HFFc6 (cell line): ENCODE measurements at regions not wholly inside any gene's neighbourhood (a gene's known extent, or its start where the extent isn't known, plus 50 kb on each side); places are given as distances from the start of the nearest gene placed in this dataset.

Source experiments
- DNase-seq: peaks from one replicate; pipeline ENCODE4 v3.0.0-alpha.2; 2018
- H3K27ac Mint-ChIP-seq: 2 replicates; pipeline ENCODE4 v1.8.0; 2020; ENCODE audit warnings: mild to moderate bottlenecking, mixed read lengths
- H3K27me3 Mint-ChIP-seq: 2 replicates; pipeline ENCODE4 v1.8.0; 2021; ENCODE audit warnings: mild to moderate bottlenecking, moderate library complexity, mixed read lengths; ENCODE audit not compliant: insufficient read depth
- H3K36me3 Mint-ChIP-seq: 2 replicates; pipeline ENCODE4 v1.8.0; 2021; ENCODE audit warnings: low read depth, mixed read lengths
- H3K4me1 Mint-ChIP-seq: 2 replicates; pipeline ENCODE4 v1.8.0; 2020; ENCODE audit warnings: low read depth, mixed read lengths
- H3K4me3 Mint-ChIP-seq: 2 replicates; pipeline ENCODE4 v1.8.0; 2020; ENCODE audit warnings: mild to moderate bottlenecking, moderate library complexity, mixed read lengths
- H3K9me3 Mint-ChIP-seq: 2 replicates; pipeline ENCODE4 v1.8.0; 2020; ENCODE audit warnings: mild to moderate bottlenecking, mixed read lengths
- CTCF ChIP-seq: fragments of 200-600 bp; sonication (generic); IDR thresholded peaks from 2 replicates; pipeline ENCODE4 v1.5.0; 2021; ENCODE audit warnings: antibody characterized with exemption, mild to moderate bottlenecking

GRCh38 chr4:120447774-120448173, 381.1 kb upstream of the MAD2L1 start:
- H3K4me1 Mint-ChIP-seq = no peaks in the 10 kb centered on the region
- no peak overlapping the region for H3K27ac Mint-ChIP-seq
- no peaks in the 10 kb centered on the region for H3K27me3 Mint-ChIP-seq
- no peak for TF ChIP-seq CTCF
- H3K4me3 Mint-ChIP-seq = no peak overlapping the region
- H3K9me3 Mint-ChIP-seq = peaks cover 24% of the 10 kb centered on the region
- DNase-seq = no peak
- H3K36me3 Mint-ChIP-seq = no peaks in the 10 kb centered on the region

- Mint-ChIP-seq H3K36me3 (no peaks in the 10 kb centered on the region), H3K4me3 (no peak overlapping the region), H3K9me3 (peaks cover 33% of the 10 kb centered on the region)
Measured at GRCh38 chr4:120446051-120446567, 379.5 kb upstream of the MAD2L1 start.

GRCh38 chr4:120445186-120445585, 378.5 kb upstream of the MAD2L1 start:
- no peak overlapping the region for H3K4me3 Mint-ChIP-seq

More at GRCh38 chr4:120446051-120446567, 379.5 kb upstream of the MAD2L1 start:
- no peaks in the 10 kb centered on the region for H3K27me3 Mint-ChIP-seq
- DNase-seq = no peak
- H3K4me1 Mint-ChIP-seq = no peaks in the 10 kb centered on the region
- H3K27ac Mint-ChIP-seq = no peak overlapping the region
- no peak for TF ChIP-seq CTCF

GRCh38 chr4:120443116-120443515, 376.5 kb upstream of the MAD2L1 start:
- Mint-ChIP-seq H3K36me3 (no peaks in the 10 kb centered on the region), H3K4me3 (no peak overlapping the region), H3K27ac (no peak overlapping the region), H3K4me1 (no peaks in the 10 kb centered on the region), H3K27me3 (no peaks in the 10 kb centered on the region), H3K9me3 (peaks cover 19% of the 10 kb centered on the region)
- no peak for TF ChIP-seq CTCF
- no peak for DNase-seq

More at GRCh38 chr4:120445186-120445585, 378.5 kb upstream of the MAD2L1 start:
- no peaks in the 10 kb centered on the region for H3K4me1 Mint-ChIP-seq
- H3K36me3 Mint-ChIP-seq = no peaks in the 10 kb centered on the region
- no peak for DNase-seq
- H3K9me3 Mint-ChIP-seq = peaks cover 28% of the 10 kb centered on the region
- H3K27me3 Mint-ChIP-seq = no peaks in the 10 kb centered on the region
- H3K27ac Mint-ChIP-seq = no peak overlapping the region
- no peak for TF ChIP-seq CTCF

DNA sequence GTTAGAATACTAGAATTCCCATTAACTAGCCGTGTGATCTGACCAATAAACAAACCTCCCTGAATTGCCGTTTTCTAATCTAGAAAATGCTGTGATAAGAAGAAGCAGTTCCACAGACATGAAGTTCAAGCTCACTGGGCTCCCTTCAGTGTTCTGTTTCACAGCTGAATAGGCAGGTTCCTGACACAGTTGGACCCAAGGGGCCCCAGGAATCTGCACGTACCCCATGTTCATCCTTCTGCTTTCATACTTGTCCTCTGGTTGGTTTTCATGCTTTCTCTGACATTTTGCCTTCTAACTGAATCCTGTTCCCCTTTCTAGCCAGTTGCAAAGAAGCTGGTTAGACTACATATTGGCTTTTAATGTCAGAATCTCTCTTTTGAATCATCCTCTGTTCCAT, 374.1 kb upstream of the MAD2L1 start:
- DNase-seq = no peak
- Mint-ChIP-seq H3K4me1 (no peaks in the 10 kb centered on the region), H3K27me3 (no peaks in the 10 kb centered on the region), H3K27ac (no peak overlapping the region), H3K36me3 (no peaks in the 10 kb centered on the region), H3K4me3 (no peak overlapping the region), H3K9me3 (peaks cover 15% of the 10 kb centered on the region)
- TF ChIP-seq CTCF = no peak

DNA sequence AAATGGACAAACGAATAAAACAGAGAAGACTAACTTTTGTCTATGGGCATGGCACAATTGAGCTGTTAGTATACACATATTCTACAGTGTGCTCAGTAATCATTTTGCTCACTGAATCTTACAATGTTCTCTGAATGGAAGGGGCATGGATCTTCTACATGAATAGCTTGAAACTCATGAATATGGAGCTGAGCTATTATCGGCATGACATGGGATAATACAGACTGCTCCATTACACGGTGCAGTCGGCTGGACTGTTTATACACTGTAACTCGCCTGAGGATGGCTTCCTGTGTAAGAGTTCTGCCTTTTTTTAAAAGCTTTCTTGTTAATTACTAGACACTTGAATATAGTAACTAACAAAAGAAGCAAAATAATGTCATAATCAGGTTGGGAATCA, 368.5 kb upstream of the MAD2L1 start:
- TF ChIP-seq CTCF = no peak
- Mint-ChIP-seq H3K4me1 (no peaks in the 10 kb centered on the region), H3K27ac (no peak overlapping the region), H3K4me3 (no peak overlapping the region), H3K9me3 (peaks cover 10% of the 10 kb centered on the region), H3K27me3 (no peaks in the 10 kb centered on the region), H3K36me3 (no peaks in the 10 kb centered on the region)
- no peak for DNase-seq
